GM19035 (cell line): ENCODE measurements at regions not wholly inside any gene's neighbourhood (a gene's known extent, or its start where the extent isn't known, plus 50 kb on each side); places are given as distances from the start of the nearest gene placed in this dataset.

Experiments
- ATAC-seq: cut with Tn5 transposase; IDR thresholded peaks from one replicate; pipeline ENCODE4 v1.9.1; 2021; ENCODE audit not compliant: unreplicated experiment

GRCh38 chr4:137754652-137755471 is 222.6 kb upstream of the PCDH18 start:
- no peak for ATAC-seq

DNA sequence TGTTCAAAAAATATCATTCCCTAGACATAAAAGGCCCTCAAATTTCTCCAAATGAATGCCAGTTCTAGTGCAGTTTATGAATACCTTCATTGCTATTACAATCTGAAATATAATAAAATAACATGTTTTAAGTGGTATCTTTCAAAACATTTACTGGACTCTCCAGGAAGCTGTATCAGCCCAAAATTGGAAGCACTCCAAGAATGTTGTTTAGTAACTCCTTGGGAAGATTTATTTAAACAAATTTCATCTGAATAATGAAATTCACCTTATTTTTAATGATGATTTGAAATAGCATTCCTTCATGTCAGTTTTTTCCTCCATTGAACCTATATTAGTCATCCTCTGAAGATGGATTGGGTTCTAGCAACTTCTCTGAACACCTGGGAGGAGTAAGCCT is 217.2 kb upstream of the PCDH18 start:
- ATAC-seq = no peak

GRCh38 chr4:137748616-137749015 is 216.3 kb upstream of the PCDH18 start:
- ATAC-seq = no peak

DNA sequence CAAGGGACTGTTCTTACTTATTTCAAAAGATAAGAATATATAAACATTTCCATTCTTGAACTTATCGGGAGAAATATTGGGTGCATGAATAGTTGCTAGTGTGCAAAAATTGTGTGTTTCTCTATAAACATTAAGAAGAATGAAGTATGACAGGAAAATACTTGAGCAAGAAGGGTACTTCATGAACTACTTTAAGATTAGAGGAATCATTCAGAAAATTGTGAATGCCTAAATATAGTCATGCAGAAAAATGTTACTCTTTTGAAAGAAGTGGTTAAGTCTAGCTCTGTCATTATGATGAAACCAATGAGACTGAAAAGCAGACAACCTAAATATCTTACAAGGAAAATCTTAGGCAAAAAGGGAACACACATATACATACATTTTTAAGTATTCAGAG is 207.8 kb upstream of the PCDH18 start:
- ATAC-seq = no peak

GRCh38 chr4:137739391-137739790 is 207.1 kb upstream of the PCDH18 start:
- no peak for ATAC-seq

DNA sequence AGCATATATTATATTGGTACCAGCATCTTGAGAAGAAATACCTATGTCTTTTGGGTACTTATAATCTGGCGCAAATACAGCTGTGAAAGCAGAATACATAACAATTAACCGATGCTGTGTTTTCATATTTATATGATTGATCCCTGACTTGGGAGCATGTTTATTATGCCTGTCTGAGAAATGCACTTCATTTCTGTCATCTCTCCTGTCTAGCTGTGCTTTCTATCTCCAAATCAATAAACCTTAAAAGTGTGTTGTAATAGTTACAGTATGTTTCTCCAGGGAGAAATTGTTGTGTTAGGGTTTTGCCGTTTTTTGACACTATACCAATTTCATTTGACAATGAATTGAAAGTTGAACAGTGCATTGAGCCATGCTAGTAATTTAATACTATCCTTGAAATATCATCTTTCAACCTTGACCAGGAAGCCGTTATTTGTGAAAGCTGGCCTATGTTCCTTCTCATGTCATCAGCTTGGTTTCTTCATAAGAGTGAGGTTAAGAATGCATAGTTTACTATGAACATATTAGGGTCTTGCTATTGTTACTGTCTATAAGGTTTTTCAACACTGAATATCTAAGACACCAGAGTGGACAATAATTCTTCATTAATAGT is 206.2 kb upstream of the PCDH18 start:
- ATAC-seq = no peak

GRCh38 chr4:137735561-137736104 is 203.3 kb upstream of the PCDH18 start:
- ATAC-seq = no peak

DNA sequence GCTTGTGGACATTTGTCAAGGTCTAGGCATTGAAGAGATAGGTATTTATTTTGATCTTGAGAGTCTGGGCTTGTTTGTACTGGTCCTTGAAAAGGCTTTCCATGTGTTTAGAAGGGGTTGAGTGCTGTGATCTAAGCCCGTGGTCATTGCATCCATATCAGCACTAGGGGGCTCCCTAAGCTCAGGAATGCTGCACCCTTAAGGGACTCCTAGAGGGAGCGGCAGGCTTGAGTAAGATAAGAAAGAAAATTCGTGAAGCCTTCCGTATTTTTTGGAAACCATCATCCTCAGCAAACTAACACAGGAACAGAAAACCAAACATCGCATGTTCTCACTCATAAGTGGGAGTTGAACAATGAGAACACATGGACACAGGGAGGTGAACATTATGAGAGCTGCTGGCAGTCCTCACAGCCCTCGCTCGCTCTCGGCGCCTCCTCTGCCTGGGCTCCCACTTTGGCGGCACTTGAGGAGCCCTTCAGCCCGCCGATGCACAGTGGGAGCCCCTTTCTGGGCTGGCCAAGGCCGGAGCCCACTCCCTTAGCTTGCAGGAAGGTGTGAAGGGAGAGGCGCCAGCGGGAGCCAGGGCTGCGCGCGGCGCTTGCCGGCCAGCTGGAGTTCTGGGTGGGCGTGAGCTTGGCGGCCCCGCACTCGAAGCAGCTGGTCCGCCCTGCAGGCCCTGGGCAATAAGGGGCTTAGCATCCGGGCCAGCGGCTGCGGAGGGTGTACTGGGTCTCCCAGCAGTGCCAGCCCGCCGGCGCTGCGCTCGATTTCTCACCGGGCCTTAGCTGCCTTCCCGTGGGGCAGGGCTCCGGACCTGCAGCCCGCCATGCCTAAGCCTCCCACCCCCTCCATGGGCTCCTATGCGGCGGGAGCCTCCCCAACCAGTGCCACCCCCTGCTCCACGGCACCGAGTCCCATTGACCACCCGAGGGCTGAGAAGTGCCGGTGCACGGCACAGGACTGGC is 201.2 kb upstream of the PCDH18 start:
- ATAC-seq = peak; percentile 85

- ATAC-seq = no peak
These were observed 190.6 kb upstream of the PCDH18 start for GRCh38 chr4:137722910-137723309.

GRCh38 chr4:137711502-137711901 is 179.2 kb upstream of the PCDH18 start:
- ATAC-seq = no peak

DNA sequence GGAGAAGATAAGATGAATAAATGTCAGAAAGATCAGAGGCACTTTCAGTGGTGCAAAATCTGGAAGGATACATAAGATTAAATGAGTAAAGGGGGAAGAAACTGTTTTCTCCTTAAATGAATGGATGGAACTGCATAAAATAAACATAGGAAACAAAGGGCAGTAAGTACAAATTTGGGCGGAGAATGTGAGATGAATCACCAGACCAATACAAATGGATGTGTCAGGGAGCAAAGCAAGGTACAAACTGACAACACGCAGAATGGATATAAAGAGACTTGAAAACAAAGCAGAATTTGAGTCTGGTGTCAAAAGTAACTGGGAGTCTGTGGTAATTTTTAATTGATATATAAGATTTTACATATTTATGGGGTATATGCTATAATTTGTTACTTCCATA is 175.3 kb upstream of the PCDH18 start:
- ATAC-seq = no peak

GRCh38 chr4:137707102-137707620 is 174.9 kb upstream of the PCDH18 start:
- ATAC-seq = no peak

DNA sequence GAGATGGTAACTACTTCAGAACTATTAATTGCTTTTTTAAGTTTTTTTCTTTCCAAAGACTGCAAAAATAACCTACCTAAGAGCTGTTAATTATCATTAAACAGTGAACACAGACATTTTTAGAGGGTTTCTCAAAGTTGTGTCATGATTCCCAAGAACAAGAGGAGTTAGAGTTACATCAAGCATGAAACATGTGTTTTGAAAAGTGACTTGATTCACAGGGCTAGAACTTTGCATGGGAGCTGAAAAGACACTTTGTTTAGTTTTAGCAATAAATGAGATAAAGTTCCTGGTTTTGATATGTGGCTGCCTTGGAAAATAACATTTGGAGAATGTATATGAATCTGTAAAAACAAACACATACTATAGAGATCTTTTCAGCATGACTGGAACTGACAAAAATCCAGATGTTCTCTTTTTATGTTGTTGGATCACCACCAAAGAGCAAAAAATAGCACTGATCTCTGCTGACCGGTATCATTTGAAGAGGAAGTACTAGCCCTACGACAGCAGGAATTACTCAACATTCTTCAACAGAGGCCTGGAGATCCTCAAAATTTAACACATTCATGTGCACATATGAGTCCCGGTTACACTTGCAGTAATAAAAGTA is 173.0 kb upstream of the PCDH18 start:
- no peak for ATAC-seq

GRCh38 chr4:137703195-137703594 is 170.9 kb upstream of the PCDH18 start:
- no peak for ATAC-seq

DNA sequence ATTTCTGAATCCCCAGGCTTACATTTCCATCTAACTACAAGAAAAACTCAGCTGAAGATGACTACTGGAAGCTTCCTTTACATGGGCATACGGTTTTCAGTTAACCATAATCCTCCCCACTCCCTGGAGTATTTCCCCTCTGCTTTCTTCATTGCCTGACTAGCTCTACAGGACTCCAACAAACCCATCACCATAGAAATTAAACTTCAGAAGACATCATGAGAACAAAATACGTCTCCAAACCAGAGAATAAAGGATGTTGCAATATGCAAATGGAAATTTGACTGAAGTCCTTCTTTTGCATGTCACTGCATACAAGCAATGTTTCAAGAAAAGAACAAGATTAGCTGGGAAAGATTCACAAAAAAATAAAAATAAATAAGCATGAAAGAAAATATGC is 170.2 kb upstream of the PCDH18 start:
- ATAC-seq = no peak

DNA sequence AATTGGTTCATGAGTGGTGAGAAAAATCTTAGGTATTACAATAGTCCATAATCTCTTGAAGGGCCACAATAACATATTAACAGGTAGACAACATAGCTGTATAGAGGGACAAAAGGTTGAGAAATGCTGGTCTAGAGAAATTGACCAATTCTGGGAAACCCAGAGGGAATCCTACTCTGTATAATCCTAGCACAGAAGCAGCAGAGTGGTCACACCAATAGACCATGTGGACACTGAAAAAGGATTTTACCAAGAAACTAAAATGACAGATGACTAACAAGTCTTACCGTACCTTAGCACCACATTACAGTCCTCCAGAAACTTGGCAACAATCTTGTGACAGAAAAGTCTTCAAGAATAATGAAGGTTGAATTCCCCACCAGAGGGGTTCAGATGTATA is 169.1 kb upstream of the PCDH18 start:
- ATAC-seq = no peak

- no peak for ATAC-seq
These were observed 168.5 kb upstream of the PCDH18 start for GRCh38 chr4:137700751-137701150.

DNA sequence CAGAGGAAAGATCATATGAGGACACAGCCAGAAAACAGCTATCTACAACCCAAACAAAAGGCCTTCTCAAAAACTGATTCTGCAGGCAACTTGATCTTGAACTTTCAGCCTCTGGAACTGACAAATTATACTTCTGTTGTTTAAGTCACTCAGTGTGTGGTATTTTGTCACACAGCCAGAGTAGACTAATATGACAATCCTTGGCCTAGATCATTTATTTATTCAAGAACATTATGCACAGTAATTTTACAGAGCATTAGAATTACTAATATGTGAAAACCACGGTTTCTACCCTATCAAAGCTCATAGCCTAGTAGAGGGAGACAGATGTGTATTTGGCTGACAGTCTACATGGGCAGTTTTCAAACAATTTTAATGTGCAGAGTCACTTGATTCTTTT is 167.8 kb upstream of the PCDH18 start:
- no peak for ATAC-seq

DNA sequence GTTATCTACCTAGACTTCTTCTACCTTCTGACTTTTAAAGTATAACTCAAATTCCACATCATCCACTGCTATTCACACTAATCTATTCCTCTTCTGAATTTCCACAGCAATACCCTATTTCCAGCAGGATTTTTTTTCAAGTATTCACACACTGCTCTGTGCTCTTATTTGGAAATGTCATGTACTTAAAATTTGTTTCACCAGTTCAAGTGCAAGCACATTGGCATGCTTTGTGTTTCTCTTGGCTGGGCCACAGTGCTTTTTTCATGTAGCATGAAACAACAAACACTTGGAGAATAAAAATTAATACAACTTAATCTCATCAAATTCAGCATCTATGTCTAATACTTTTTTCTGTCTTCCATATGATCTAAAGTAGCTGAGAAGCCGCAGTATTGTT is 161.8 kb upstream of the PCDH18 start:
- ATAC-seq = no peak

DNA sequence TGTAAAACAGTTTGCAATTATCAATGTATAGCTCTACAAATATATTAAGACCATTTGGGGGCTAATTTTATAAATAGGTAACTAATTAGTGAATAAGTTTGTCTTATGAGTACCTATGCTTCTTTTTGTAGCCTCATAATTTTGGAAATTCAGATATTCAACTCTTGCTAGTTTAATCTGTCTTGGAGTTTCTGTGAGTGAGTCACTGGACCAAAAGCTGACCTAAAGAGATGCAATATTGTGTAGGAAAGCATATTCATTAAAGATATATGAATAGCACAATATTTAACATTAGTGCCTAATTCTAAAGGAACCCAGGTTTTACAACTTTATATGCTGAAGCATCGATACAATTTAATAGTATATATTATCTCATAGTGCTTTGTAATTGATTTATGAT is 161.3 kb upstream of the PCDH18 start:
- no peak for ATAC-seq

DNA sequence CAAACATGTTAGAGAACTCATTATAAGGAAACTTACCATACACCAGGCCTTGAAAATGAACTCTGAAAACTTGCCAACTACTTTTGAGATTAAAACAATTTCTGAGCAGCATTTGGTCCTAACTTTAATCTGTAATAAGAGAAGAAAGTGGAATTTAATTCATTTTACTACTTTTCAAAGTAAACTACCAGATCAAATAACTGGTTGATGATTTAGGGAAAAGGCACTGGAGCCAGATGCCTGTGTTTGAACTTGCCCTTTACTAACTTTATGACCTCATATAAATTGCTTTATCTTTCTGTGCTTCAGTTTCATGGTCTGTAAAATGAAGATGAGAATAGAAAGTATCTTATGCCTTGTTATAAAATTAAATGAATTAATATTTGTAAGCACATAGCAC is 159.9 kb upstream of the PCDH18 start:
- ATAC-seq = no peak
